HG03565 (cell line): ENCODE measurements at regions not wholly inside any gene's neighbourhood (a gene's known extent, or its start where the extent isn't known, plus 50 kb on each side); places are given as distances from the start of the nearest gene placed in this dataset.
"Not testable (repeated sequence)": the region's sequence is repeated elsewhere in the genome, so short reads cannot be mapped to it uniquely, and the experiment has no call there.

Source experiments
- ATAC-seq: cut with Tn5 transposase; IDR thresholded peaks from one replicate; pipeline ENCODE4 v1.9.1; 2021; ENCODE audit warnings: mild to moderate bottlenecking, moderate library complexity; ENCODE audit not compliant: unreplicated experiment

DNA sequence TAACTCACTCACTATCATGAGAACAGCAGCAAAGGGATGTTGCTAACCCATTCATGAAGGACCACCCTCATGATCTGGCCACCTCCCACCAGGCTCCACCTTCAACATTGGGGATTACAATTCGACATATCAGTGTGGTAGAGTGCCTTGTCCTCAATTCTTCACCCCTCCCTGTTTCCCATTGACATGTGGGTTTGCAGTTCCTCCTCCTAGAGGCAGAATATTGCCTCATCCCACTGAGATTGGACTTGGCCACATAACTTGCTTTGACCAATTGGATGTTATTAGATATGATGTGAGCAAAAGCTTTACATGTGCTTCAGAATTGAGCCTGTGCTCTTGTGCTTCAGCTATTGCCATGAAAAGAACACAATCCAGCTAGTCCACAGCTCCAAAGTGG, 217.0 kb upstream of the CXCR4 start:
- no peak for ATAC-seq

DNA sequence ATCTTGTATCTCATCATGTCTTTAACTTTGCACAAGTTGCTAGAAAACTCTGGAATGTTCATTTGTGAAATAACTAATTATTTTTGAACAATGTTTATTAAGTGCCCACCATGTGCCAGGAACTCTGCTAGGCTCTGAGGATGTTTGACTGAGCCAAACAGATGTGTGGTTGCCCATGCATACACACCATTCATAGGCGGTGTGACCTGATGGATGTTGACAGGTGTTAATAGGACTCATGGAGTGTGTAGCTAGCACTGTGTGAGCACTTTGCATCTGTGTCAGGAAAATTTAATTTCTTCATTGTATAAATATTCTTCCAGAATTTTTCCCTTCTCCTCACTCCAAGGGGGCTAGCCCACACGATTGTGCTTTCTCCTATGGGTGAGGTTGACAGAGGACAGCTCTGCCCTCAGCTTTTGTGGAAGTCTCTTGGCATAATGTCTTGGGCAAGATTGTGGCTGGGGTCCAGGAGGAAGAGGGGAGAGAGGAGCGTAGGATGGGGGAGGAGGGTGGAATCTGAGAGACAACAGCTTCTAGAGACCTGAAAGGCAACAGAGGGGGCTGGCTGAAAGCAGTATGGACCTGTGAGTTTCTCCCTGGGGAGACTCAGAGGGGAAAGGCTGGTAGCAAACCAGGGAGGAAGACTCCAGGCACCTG, 214.6 kb upstream of the CXCR4 start:
- no peak for ATAC-seq

DNA sequence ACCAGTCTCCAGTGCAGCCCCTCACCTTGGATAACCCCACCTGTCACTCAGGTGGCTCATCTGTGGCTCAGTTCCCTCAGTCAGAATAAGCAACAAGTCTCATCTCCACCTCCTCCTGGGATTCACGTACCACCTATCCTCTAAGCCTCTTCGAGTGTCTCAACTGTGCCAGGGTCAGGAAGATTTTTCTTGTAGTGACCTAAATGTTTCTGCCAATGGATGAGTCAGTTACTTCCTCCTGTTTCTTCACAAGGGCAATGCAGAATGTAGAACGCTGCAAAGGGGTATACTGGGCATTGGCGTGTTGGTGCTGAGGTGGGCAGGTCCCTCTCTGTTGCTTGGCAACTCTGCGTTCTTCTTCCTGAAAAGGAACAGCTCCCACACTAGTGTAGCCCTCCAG, 213.3 kb upstream of the CXCR4 start:
- ATAC-seq, result no peak

DNA sequence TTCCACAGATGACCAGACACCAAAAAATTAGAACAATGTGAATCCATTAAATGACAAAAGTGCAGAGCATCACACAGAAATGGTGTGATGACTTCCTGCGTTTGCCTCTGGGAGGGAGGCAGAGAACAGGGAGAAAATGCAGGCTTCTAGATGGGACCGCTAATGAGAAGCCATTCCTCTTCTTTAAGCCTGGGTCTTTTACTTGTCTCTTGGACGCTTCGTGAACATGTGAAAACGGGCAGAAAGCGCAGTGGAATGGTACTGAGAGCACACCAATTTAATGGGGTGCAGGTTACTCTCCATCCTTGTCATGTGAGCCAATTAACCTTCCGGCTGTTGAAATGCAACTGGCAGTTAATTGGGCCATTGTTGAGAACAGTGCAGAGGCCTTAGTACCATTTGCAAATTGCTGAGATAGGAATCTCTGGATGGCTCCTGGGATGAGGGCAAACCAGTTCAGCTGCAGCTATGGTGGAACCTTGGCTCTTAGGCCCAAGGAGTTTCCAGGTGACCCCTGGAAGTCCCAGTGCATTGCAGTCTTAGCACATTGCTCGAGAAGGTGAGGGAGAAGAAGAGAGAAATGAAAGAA, 210.4 kb upstream of the CXCR4 start:
- no peak for ATAC-seq

DNA sequence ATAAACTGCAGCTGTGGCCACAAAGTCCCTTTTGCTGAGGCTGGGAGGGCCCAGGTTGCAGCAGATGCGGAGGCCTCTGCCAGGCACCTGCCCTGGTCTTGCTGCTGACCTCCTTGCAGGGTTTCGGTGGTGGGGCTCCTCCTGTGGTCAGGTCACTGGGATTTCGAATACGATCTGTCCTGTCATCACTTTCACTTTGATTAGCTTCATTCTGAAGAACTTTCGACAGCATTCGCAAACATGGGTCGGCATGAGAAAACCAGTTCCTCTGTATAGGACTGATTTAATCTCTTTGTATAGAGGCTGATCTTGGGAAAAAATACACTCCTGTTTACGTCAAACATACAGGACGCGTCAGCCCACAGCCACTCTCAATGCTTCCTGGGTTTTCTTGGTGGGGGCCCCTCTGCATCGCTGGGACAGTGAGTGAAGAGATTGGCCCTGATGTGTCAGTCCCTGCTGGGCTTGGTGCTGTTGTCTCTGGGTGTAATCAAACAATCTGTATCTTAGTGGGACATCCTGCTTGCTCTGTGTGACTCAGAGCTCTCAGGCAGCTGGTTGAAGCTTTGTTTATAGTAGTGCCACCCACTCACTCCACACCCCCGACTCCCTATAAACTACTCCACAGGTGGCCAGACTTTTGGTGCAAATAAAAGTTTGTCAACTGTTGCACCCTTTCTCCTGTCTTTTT, 209.4 kb upstream of the CXCR4 start:
- peak; percentile 85 for ATAC-seq

DNA sequence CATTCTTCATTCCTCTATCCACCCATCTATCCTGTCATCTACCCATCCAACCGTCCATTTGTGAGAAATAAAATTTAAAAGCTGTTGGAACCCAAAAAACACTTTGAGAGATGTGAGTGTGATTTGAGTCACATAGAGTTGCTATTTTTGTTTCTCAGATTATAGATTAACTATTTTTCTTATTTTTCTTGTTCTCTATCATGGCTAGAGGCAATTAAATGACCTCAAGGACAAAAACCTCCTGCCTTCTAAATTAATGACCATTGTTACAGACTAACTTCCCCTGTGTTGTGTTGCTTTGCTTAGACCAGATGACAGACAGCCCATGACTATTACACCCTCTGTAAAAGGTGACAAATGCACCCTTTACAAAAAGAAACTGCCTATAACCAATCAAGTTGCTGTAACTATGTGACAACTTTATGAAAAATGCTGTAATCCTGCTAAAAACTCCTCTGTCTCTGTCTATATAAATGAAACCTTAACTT, 207.9 kb upstream of the CXCR4 start:
- no peak for ATAC-seq

DNA sequence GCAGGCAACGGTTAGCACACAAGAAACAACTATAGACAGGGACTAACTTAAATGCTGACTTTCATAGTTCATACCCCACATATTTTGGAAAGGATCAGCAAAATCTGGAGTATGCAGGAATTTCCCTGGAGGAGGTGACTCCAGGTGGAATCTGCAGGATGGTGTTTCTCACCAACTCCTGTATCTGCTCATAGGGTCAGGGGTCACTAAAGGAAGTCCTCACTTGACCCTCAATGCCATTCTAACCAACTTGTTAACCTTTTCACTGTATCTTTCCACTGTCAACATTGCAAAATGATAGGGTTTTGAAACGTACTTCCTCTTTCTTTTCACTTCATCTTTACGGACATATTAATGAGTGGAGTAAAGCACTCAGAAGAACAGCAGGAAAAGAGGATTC, 207.0 kb upstream of the CXCR4 start:
- no peak for ATAC-seq

DNA sequence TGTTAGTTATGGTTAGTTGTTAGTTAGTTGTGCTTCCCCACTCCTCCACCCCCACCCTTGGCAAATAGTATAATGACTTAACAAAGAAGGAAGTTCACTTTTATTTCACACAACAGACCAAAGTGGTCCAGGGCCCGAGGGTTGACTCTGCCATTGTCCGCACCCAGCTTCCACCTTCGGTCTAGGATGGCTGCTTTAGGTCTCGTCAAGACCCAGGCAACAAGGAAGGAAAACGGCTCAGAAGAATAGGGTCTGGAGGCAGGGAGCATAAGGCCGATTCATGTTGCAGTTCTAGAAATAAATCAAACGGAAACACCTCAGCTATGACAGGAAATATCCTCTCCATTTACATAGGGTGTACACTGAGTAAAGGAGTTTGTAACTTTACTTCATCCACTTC, 206.0 kb upstream of the CXCR4 start:
- ATAC-seq, result no peak

DNA sequence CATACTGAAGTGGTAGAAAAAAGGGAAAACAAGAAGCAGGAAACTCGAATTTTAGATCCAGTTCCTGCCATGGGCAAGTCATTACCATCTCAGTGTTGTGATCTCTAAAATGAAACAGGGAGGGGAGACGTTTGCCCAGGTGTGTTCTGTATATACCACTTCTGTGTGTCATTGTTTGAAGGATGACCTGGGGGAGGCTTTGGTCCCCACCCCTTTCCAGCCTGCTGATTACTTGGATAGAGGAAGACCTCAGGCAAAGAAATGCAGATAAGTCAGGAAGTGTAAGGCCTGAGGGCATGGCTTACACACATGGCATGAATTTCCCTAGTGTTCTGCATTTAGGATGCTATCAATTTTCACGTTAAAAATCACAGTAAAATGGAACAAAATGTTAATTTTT, 205.2 kb upstream of the CXCR4 start:
- no peak for ATAC-seq

DNA sequence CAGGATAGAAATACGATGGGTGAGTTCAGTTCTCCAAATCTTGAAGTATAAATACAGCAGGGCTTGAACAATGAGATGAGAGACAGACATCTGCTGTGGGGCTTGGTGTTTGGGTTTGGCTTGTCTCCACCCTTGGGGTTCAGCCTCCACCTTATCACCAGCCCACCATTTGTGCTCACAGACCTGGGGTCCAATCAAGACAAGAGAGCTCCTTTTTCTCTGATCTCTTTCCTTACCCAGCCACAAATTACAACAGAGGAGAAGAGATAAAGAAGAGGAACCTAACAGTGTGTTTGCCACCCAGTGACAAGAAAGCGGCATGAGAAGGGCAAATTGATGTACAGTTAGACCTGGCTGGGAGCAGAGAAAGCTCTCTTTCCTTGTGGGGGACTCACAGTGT, 204.5 kb upstream of the CXCR4 start:
- ATAC-seq, result no peak

DNA sequence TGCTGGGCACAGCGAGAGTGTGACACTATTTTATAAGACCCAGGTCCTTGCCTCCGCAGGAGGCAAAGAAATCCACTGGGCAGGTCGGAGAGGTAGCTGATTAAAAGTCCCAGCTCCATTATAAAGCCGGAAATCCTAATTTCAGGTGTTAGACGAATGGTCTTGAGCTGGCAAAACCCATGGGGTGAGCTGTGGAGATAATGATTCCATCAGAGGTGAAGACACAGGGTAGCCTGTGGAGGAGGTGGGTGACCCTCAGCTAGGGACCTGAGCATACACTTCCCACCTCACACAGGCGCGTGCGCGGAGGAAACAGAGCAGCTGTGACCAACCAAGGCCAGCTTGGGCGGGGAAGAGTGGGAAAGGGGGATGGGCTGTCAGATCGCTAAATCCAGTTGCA, 201.7 kb upstream of the CXCR4 start:
- ATAC-seq, result no peak

DNA sequence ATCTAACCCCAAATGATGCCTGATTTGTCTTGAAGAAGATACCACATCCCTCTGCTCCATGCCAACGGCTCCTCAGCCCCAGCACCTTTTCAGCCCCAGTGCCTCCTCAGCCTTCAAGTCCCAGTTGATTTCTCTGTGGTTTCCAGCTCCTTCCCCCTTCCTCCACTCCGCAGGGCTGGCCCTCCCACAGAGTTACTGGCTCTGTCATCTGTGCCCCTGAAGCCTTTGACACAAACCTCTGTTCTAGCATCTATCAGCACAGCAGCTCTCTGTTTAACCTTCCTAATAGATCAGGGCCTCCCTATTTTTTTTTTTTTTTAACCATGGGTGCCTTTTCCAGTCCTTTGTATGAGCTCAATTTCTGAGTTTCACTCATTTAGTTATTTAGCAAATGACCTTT, 201.3 kb upstream of the CXCR4 start:
- ATAC-seq, result no peak

DNA sequence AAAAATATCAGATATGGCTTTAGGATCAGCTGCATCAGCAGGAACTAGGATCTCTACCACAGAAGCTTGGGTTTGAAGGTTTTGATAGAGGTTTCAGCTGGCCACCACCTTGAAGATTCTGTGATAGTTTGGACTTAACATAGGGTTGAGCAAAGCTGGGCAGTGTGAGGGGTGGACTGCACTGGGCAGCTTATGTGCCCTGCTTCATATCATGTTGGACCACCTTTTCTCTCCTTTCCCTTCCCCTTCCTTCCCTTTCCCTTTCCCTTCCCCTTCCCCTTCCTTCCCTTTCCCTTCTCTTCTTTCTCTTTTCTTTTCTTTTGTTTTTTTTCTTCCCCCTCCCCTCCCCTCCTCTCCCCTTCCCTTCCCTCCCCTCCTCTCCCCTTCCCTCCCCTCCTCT, 196.3 kb upstream of the CXCR4 start:
- ATAC-seq, result no peak

DNA sequence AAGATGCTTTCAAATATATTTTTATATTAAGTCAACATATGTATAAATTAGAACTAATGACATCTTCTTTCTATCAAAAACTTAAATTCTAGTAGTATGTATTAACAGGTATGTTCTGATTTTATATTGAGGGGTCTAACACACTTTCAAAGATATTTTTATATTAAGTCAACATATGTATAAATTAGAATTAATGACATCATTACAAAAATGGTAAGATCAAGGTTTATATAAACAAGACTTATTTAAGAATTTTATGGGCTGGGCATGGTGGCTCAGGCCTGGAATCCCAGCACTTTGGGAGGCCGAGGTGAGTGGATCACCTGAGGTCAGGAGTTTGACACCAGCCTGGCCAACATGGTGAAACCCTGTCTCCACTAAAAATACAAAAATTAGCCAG, 194.6 kb upstream of the CXCR4 start:
- not testable (repeated sequence) for ATAC-seq

DNA sequence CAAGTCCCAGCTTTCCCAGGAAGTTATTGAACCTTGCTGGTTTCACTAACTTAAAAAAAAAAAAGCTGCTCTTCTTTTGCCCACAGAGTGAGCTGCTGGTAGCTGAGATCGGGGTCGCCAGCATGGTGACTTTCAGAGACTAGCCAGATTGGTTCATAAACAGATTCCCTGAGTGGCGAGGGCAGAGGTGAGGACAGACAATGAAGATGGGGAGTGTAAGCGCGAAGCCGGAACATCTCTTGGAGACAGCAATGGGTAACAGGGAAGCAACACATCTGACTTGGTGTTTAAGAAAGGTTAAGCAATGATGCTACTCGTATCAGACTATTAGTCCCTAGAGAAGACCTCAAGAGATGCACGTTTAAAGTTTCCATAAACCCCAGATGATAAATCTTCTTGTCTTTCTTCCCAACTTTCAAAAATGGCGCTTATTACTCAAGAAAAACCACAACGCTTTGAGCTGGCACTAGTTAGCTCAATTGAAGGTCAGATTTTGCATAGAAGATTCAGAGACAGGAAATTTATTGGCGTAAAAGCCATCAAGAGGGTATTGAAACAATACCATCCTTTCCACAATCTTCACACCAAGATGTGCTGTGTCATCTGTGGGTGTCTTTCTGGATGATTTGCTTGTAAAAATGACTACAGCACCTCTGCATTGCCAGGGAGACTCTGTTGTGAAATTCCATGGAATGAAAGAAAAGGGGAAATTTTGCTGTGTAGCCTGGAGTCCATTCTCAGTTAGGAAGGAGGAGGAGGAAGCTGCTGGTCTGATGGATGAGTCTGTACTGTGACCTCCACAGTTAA, 193.1 kb upstream of the CXCR4 start:
- no peak for ATAC-seq

DNA sequence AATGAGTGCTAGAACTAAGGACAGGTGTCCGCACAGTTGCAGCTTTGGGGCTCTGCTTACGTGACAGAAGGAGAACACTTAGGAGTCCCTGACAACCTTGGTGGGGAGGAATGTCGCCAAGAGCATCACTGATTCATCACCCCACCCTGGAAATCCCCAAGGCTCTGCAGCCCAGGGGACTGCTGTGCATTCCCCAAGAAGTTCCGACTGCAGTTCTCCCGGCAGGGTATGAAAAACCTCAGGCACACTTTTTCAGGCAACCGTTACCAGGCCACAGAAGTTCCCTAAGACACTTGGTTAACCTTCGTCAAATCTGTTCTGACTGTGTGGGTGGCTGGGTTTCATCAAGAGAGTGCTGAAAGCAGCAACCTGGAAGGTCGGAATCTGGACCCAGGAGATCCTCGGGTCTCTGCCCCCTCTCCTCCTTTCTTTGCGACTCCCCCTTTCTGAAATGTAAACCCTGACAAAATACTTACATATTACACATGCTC, 192.1 kb upstream of the CXCR4 start:
- no peak for ATAC-seq

DNA sequence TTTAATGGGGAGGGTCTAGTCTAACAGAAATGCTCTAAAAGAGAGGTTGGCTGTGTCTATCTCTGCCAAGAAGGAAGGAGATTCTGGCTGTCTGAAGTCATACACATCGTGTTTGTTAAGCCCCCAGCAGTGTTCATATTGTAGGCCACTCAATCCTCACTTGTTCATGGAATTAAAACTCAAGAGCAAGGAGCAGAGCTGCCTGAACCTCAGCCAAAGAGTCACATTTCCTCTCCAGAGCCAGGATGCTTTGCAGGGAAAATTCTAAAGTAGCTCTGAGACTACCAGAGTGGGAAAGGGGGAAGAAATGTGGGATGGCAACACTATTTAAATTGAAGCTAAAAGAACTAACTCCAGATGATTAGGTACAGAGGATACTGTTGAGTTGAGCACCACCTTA, 190.7 kb upstream of the CXCR4 start:
- no peak for ATAC-seq

DNA sequence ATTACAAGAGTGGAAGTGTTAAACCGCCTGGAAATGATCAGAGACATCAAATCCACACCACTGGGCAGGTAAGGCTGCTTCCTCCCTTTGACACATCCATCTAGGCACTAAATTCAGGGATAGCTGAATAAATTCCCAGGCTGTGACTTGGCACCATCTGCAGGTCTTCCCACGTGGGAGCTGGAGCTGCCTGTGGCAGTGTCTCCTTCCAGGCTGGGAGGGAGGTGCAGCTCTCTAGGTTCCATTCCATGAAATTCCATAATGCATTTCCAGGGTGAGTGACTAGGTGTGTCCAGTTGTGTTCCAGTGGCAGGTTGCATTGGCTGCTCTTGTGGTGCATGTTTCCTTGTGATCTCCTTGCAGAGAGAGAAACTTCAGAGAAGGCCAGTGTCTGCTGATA, 188.9 kb upstream of the CXCR4 start:
- no peak for ATAC-seq

DNA sequence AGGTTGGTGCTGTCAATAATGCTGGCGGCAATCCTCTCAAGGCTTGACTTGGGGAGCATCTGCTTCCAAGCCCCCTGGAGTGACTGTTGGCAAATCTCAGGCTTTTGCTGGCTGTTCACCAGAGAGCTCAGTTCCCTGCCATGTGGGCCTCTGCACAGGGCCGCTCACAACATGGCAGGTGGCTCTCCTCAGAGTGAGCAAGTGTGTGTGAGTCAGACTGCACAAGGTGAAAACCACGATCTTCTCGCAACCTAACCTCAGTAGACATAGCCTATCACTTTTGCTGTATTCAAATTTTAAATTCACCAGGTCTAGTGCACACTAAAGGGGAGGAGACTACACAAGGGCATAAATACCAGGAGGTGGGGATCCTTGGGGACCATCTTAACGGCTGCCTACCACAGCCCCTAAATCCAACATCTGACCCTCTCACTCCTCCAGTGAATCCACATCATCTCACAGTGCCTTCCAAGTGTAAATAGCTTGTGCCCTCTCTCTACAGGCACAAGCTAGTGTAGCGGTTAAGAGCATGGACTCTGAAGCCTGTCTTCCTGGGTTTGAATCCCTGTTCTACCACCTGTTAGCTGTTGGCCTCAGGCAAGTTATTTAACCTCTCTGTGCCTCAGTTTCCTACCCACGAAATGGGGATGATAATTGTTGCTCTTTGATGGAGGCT, 187.7 kb upstream of the CXCR4 start:
- peak; percentile 96 for ATAC-seq

DNA sequence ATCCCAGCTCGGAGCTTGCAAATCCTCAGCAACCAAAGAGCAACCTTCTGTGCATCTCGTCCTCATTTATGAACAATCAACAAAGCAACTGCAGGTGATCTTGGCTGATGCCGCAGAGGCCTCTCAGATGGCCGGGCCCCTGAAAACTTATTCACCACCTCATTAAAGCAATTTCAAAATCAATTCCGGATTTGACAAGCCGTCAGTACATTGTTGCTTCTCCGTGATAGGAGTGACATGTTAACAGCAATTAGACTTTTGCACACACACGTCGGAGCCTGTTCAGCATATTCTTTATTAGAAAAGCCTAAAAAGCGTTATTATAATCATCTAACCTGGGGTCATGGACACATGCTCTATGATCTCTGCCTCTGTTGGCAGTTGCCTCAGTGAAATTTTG, 183.1 kb upstream of the CXCR4 start:
- no peak for ATAC-seq

DNA sequence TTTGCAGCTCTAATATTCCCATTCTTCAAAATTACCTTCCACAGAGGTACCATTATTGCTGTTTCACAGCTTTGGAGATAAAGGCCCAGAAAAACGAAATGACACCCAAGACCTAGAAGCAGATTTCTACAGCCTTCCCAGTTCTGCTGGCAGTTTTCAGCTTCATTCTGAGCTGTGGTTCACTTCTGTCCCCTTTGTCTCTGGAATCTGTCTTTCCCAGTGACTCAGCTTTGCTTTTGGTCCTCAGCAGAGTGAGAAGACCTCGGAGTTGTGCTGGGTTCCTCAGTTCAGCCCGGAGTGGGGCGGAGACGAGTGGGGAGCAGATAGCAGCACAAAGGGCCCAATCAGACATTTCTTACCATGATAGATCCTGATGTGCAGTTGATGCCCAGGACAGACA, 180.7 kb upstream of the CXCR4 start:
- ATAC-seq, result no peak
